Natural killer cell (primary cell): ENCODE measurements at regions not wholly inside any gene's neighbourhood (a gene's known extent, or its start where the extent isn't known, plus 50 kb on each side); places are given as distances from the start of the nearest gene placed in this dataset.

ENCODE experiments used
- ATAC-seq, 3 donors: fragments of 150-1000 bp in 2 of 3; fragments of 200-7000 bp in 1 of 3; cut with Tn5 transposase; 1 replicate in 1 of 3; 2 replicates in 2 of 3; pipeline ENCODE4 v1.10.0; 2021; ENCODE audit warnings: mild to moderate bottlenecking in 2 of 3, moderate library complexity in 2 of 3
- DNase-seq, 2 donors: peaks; one replicate each; pipeline versions ENCODE4 v3.0.0 to v3.0.0-alpha.2; 2013 to 2021; ENCODE audit warnings: mixed read lengths in 1 of 2
- H3K27ac ChIP-seq: one replicate; pipeline ENCODE4 v1.5.1; 2013; ENCODE audit warnings: mild to moderate bottlenecking, low read length
- H3K27me3 ChIP-seq: one replicate; pipeline ENCODE4 v1.6.1; 2013; ENCODE audit warnings: low read length; ENCODE audit not compliant: control insufficient read depth, insufficient read depth
- H3K36me3 ChIP-seq: one replicate; pipeline ENCODE4 v1.6.1; 2013; ENCODE audit warnings: low read length; ENCODE audit not compliant: control insufficient read depth, insufficient read depth
- H3K4me1 ChIP-seq: one replicate; pipeline ENCODE4 v1.6.1; 2013; ENCODE audit warnings: low read length; ENCODE audit not compliant: control insufficient read depth, insufficient read depth
- H3K4me3 ChIP-seq: one replicate; pipeline ENCODE4 v1.5.1; 2013; ENCODE audit warnings: low read length
- H3K9me3 ChIP-seq: one replicate; pipeline ENCODE4 v1.6.1; 2013; ENCODE audit warnings: low read length; ENCODE audit not compliant: control insufficient read depth, insufficient read depth
- H3K27ac Mint-ChIP-seq, 2 donors: one replicate each; pipeline ENCODE4 v1.8.0; 2022; ENCODE audit warnings: mild to moderate bottlenecking in 2 of 2, mixed read lengths in 2 of 2, moderate library complexity in 1 of 2
- H3K27me3 Mint-ChIP-seq, 2 donors: one replicate each; pipeline ENCODE4 v1.8.0; 2022; ENCODE audit warnings: low read depth in 2 of 2, mixed read lengths in 2 of 2
- H3K36me3 Mint-ChIP-seq: one replicate; pipeline ENCODE4 v1.8.0; 2022; ENCODE audit warnings: mixed read lengths
- H3K4me1 Mint-ChIP-seq, 2 donors: one replicate each; pipeline ENCODE4 v1.8.0; 2022; ENCODE audit warnings: mixed read lengths in 2 of 2
- H3K4me3 Mint-ChIP-seq: one replicate; pipeline ENCODE4 v1.8.0; 2022; ENCODE audit warnings: mild to moderate bottlenecking, moderate library complexity, mixed read lengths
- H3K9me3 Mint-ChIP-seq, 2 donors: one replicate each; pipeline ENCODE4 v1.8.0; 2022; ENCODE audit warnings: mixed read lengths in 2 of 2
- WGBS: methylation state at CpG from one replicate; pipeline ENCODE4 v1.1.7; 2013; ENCODE audit warnings: missing lambda C conversion rate; ENCODE audit not compliant: insufficient coverage; 5-methylcytosine and 5-hydroxymethylcytosine counted together
- intact Hi-C: fragments of 100-400 bp; cut with micrococcal nuclease; formaldehyde crosslinking; loops from one replicate; pipeline ENCODE4 v1.14.2; 2022
- TF ChIP-seq, protein P1 (sequence below): fragments of 200-600 bp; IDR thresholded peaks from one replicate; pipeline ENCODE4 v1.8.0; 2022; ENCODE audit warnings: antibody characterized with exemption

GRCh38 chr15:31871166-31871886 lies 159.0 kb upstream of the CHRNA7 start:
- Mint-ChIP-seq H3K27me3 (peaks cover 16 to 32% of the 10 kb centered on the region in 2 donors), H3K9me3 (peaks cover 0 to 4% of the 10 kb centered on the region in 2 donors), H3K36me3 (peaks cover 7% of the 10 kb centered on the region), H3K4me3 (peak overlapping the region; percentile 97), H3K4me1 (peaks cover 9 to 14% of the 10 kb centered on the region in 2 donors), H3K27ac (peak overlapping the region; percentile 71 to 93)
- peaks cover 10% of the 10 kb centered on the region for H3K27me3 ChIP-seq
- peaks cover 13% of the 10 kb centered on the region for H3K4me1 ChIP-seq
- H3K36me3 ChIP-seq: no peaks in the 10 kb centered on the region
- no peak for ATAC-seq
- no peak for DNase-seq
- 50% methylated on average over 12 of the region's 14 CpGs for WGBS
- intact Hi-C loops: no loop called here
- H3K4me3 ChIP-seq: peak overlapping the region; percentile 50
- TF ChIP-seq, protein P1, sequence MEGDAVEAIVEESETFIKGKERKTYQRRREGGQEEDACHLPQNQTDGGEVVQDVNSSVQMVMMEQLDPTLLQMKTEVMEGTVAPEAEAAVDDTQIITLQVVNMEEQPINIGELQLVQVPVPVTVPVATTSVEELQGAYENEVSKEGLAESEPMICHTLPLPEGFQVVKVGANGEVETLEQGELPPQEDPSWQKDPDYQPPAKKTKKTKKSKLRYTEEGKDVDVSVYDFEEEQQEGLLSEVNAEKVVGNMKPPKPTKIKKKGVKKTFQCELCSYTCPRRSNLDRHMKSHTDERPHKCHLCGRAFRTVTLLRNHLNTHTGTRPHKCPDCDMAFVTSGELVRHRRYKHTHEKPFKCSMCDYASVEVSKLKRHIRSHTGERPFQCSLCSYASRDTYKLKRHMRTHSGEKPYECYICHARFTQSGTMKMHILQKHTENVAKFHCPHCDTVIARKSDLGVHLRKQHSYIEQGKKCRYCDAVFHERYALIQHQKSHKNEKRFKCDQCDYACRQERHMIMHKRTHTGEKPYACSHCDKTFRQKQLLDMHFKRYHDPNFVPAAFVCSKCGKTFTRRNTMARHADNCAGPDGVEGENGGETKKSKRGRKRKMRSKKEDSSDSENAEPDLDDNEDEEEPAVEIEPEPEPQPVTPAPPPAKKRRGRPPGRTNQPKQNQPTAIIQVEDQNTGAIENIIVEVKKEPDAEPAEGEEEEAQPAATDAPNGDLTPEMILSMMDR: no peak
- no peaks in the 10 kb centered on the region for H3K9me3 ChIP-seq
- H3K27ac ChIP-seq: peak overlapping the region; percentile 39

DNA sequence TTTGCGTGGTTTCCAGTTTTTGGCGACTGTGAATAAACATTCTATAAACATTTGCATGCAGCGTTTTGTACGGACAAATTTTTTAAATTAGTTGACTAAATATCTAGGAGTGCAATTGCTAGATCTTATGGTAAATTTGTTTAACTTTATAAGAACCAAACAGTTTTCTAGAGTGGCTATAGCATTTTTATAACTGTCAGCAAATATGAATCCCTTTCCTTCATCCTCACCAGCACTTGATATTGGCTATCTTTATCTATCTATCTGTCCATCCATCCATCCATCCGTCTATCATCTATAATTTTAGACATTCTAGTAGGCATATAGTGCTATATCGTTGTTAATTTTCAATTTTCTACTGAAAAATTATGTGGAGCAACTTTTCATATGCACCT lies 158.4 kb upstream of the CHRNA7 start:
- H3K4me3 ChIP-seq: no peak overlapping the region
- intact Hi-C loops: no loop called here
- peaks cover 10% of the 10 kb centered on the region for H3K27me3 ChIP-seq
- no peaks in the 10 kb centered on the region for H3K36me3 ChIP-seq
- no peak overlapping the region for H3K27ac ChIP-seq
- Mint-ChIP-seq H3K9me3 (peaks cover 0 to 4% of the 10 kb centered on the region in 2 donors), H3K36me3 (peaks cover 7% of the 10 kb centered on the region), H3K27me3 (peaks cover 21 to 34% of the 10 kb centered on the region in 2 donors), H3K4me1 (peaks cover 9 to 14% of the 10 kb centered on the region in 2 donors), H3K27ac (no peak overlapping the region), H3K4me3 (peak overlapping the region; percentile 97)
- peaks cover 13% of the 10 kb centered on the region for H3K4me1 ChIP-seq
- 94% methylated on average over 5 of the region's 6 CpGs for WGBS
- H3K9me3 ChIP-seq: no peaks in the 10 kb centered on the region
- no peak for ATAC-seq
- DNase-seq: no peak
- TF ChIP-seq, protein P1: no peak

- Mint-ChIP-seq H3K27me3 (peaks cover 21 to 49% of the 10 kb centered on the region in 2 donors), H3K4me1 (no peaks in the 10 kb centered on the region), H3K9me3 (no peaks in the 10 kb centered on the region), H3K36me3 (no peaks in the 10 kb centered on the region), H3K27ac (no peak overlapping the region), H3K4me3 (no peak overlapping the region)
- H3K27me3 ChIP-seq: peaks cover 8% of the 10 kb centered on the region
- 25% methylated on average over 9 of the region's 9 CpGs for WGBS
- H3K4me1 ChIP-seq: no peaks in the 10 kb centered on the region
- H3K4me3 ChIP-seq: no peak overlapping the region
- TF ChIP-seq, protein P1: no peak
- intact Hi-C loops: no loop called here
- no peak overlapping the region for H3K27ac ChIP-seq
- H3K9me3 ChIP-seq: no peaks in the 10 kb centered on the region
- H3K36me3 ChIP-seq: no peaks in the 10 kb centered on the region
- ATAC-seq: no peak
- DNase-seq: no peak
Observed at GRCh38 chr15:31887246-31887645, 143.1 kb upstream of the CHRNA7 start.

GRCh38 chr15:31892513-31892912 lies 137.8 kb upstream of the CHRNA7 start:
- H3K4me1 ChIP-seq: no peaks in the 10 kb centered on the region
- Mint-ChIP-seq H3K27ac (no peak overlapping the region), H3K4me3 (no peak overlapping the region), H3K4me1 (no peaks in the 10 kb centered on the region), H3K9me3 (peaks cover under 1% of the 10 kb centered on the region in 2 donors), H3K27me3 (peaks cover 17 to 43% of the 10 kb centered on the region in 2 donors), H3K36me3 (no peaks in the 10 kb centered on the region)
- no CpG with 5 or more reads among the region's 1 CpG for WGBS
- H3K27ac ChIP-seq: no peak overlapping the region
- H3K4me3 ChIP-seq: no peak overlapping the region
- TF ChIP-seq, protein P1: no peak
- intact Hi-C loops: no loop called here
- ATAC-seq: no peak
- no peaks in the 10 kb centered on the region for H3K9me3 ChIP-seq
- H3K36me3 ChIP-seq: no peaks in the 10 kb centered on the region
- no peak for DNase-seq
- H3K27me3 ChIP-seq: peaks cover 8% of the 10 kb centered on the region
